SJCRH30 (cell line): ENCODE measurements at regions not wholly inside any gene's neighbourhood (a gene's known extent, or its start where the extent isn't known, plus 50 kb on each side); places are given as distances from the start of the nearest gene placed in this dataset.
"Not testable (repeated sequence)": the region's sequence is repeated elsewhere in the genome, so short reads cannot be mapped to it uniquely, and the experiment has no call there.

ENCODE experiments used
- DNase-seq, 2 experiments: peaks; one replicate each; pipeline ENCODE4 v3.0.0-alpha.2; 2015 to 2020
- H3K27ac ChIP-seq: fragments of 250-450 bp; sonication (Bioruptor Pico); 2 replicates; pipeline ENCODE4 v1.5.1; 2020; ENCODE audit warnings: mild to moderate bottlenecking, moderate library complexity
- H3K27me3 ChIP-seq: fragments of 250-450 bp; sonication (Bioruptor Pico); 2 replicates; pipeline ENCODE4 v1.5.1; 2020; ENCODE audit warnings: mild to moderate bottlenecking, moderate library complexity
- H3K36me3 ChIP-seq: fragments of 250-450 bp; sonication (Bioruptor Pico); 2 replicates; pipeline ENCODE4 v1.5.1; 2020; ENCODE audit warnings: mild to moderate bottlenecking, moderate library complexity
- H3K4me1 ChIP-seq: fragments of 250-450 bp; sonication (Bioruptor Pico); 2 replicates; pipeline ENCODE4 v1.5.1; 2020; ENCODE audit warnings: mild to moderate bottlenecking, moderate library complexity
- H3K4me3 ChIP-seq: fragments of 250-450 bp; sonication (Bioruptor Pico); 2 replicates; pipeline ENCODE4 v1.5.1; 2020; ENCODE audit warnings: mild to moderate bottlenecking, moderate library complexity
- H3K9me3 ChIP-seq: fragments of 250-450 bp; sonication (Bioruptor Pico); replicated peaks from 2 replicates; pipeline ENCODE4 v1.5.1; 2020; ENCODE audit warnings: mild to moderate bottlenecking, moderate library complexity

DNA sequence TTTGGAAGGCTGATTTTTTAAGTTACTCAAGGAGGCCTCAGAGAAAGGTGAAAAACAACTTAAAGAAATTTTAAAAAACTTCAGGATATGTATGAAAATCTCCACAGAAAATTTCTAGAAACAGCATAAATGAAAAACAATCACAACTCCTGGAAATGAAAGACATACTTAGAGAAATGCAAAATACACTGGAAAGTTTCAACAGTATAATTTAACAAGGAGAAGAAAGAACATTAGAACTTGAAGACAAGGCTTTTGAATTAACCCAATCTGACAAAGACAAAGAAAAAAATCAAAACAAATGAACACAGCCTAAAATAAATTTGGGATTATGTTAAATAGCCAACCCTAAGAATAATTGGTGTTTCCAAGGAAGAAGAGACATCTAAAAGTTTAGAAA is 300.5 kb downstream of the ANTXR2 start:
- Histone ChIP-seq H3K27me3 (no peaks in the 10 kb centered on the region), H3K9me3 (no peaks in the 10 kb centered on the region), H3K36me3 (no peaks in the 10 kb centered on the region), H3K27ac (no peak overlapping the region), H3K4me3 (no peak overlapping the region), H3K4me1 (no peaks in the 10 kb centered on the region)
- DNase-seq: no peak

DNA sequence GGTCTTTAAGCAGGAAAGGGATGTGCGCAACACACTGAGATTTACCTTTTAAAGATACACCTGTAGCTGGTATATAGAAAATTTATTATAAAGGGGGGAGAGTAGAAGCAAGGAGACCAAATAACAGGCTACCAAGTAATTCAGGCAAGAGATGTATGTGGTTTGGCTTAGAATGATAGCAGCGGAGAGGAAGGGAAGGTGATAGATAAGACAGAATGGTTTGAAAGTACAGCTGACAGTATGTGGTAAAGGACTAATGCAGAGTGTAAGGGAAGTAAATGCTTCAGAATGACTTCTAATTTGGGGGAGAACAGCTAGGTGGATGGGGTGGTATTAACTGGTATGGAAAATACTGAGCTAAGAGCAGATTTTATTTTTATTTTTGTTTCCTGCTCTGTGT is 308.9 kb downstream of the ANTXR2 start:
- H3K4me3 ChIP-seq: no peak overlapping the region
- H3K27me3 ChIP-seq: no peaks in the 10 kb centered on the region
- H3K4me1 ChIP-seq: peaks cover 5% of the 10 kb centered on the region
- no peak overlapping the region for H3K27ac ChIP-seq
- peaks cover 2% of the 10 kb centered on the region; the same call in 1 of the 2 replicates for H3K9me3 ChIP-seq
- no peak for DNase-seq
- H3K36me3 ChIP-seq: no peaks in the 10 kb centered on the region

GRCh38 chr4:79763486-79764075 is 309.4 kb downstream of the ANTXR2 start:
- H3K9me3 ChIP-seq: peaks cover 2% of the 10 kb centered on the region; the same call in 1 of the 2 replicates
- no peaks in the 10 kb centered on the region for H3K36me3 ChIP-seq
- H3K27ac ChIP-seq: no peak overlapping the region
- peaks cover 5% of the 10 kb centered on the region for H3K4me1 ChIP-seq
- no peak overlapping the region for H3K4me3 ChIP-seq
- no peak for DNase-seq
- H3K27me3 ChIP-seq: no peaks in the 10 kb centered on the region

GRCh38 chr4:79759793-79760192 is 313.2 kb downstream of the ANTXR2 start:
- Histone ChIP-seq H3K27me3 (no peaks in the 10 kb centered on the region), H3K4me3 (no peak overlapping the region), H3K27ac (no peak overlapping the region), H3K36me3 (no peaks in the 10 kb centered on the region), H3K9me3 (0 out of 2 replicates have a peak, but pooled peaks cover 2% of the 10 kb centered on the region), H3K4me1 (peaks cover 14% of the 10 kb centered on the region)
- DNase-seq: no peak

DNA sequence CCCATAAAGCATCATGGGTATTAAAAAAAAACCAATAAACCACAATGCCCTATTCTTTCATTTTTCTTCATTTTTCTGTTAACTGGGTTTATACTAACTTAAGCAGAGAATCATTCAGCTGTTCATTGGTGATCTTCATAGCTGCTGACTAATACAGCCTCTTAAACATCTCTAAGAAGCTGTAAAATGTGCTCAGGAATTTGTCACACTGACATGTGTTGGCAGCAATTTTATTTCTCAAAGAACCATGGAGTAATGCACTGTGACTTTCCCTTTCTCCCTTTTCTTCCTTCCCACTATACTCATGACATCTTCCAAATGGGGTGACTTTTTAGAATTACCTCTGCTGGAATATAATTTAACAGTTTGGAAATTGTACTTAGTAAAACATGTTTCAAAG is 315.4 kb downstream of the ANTXR2 start:
- Histone ChIP-seq H3K9me3 (0 out of 2 replicates have a peak, but pooled peaks cover 2% of the 10 kb centered on the region), H3K4me1 (peaks cover 14% of the 10 kb centered on the region), H3K27ac (no peak overlapping the region; the same call in 1 of the 2 replicates), H3K36me3 (no peaks in the 10 kb centered on the region), H3K27me3 (no peaks in the 10 kb centered on the region), H3K4me3 (no peak overlapping the region)
- peak in 1 of 2 experiments; percentile 27 for DNase-seq

- DNase-seq: no peak
- H3K36me3 ChIP-seq: no peaks in the 10 kb centered on the region
- no peaks in the 10 kb centered on the region for H3K27me3 ChIP-seq
- no peaks in the 10 kb centered on the region for H3K9me3 ChIP-seq
- H3K4me3 ChIP-seq: no peak overlapping the region
- no peak overlapping the region for H3K27ac ChIP-seq
- H3K4me1 ChIP-seq: peaks cover 10% of the 10 kb centered on the region; the same call in 1 of the 2 replicates
Observed at GRCh38 chr4:79756140-79756895, 316.7 kb downstream of the ANTXR2 start.

DNA sequence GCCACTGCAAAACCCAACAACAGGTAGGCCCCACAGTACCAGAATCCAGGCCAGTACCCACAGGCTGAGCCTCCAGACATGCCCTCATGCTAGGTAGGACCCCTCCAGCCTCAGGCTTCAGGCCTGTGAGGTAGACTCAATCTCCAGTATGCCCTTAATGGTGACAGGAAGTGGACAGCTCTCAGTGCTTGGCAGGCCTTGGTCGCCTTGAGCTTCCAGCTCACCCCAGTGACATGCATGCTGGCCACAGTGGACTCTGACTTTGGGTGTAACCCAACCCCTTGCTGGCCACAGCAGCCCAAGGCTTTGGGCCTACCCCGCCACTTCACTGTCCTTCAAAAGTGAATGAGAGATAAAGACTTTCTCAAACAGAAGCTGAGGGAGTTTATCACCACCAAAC is 324.2 kb downstream of the ANTXR2 start:
- H3K27ac ChIP-seq: no peak overlapping the region
- H3K36me3 ChIP-seq: no peaks in the 10 kb centered on the region
- no peaks in the 10 kb centered on the region for H3K9me3 ChIP-seq
- no peak for DNase-seq
- no peaks in the 10 kb centered on the region for H3K4me1 ChIP-seq
- no peak overlapping the region for H3K4me3 ChIP-seq
- H3K27me3 ChIP-seq: no peaks in the 10 kb centered on the region

DNA sequence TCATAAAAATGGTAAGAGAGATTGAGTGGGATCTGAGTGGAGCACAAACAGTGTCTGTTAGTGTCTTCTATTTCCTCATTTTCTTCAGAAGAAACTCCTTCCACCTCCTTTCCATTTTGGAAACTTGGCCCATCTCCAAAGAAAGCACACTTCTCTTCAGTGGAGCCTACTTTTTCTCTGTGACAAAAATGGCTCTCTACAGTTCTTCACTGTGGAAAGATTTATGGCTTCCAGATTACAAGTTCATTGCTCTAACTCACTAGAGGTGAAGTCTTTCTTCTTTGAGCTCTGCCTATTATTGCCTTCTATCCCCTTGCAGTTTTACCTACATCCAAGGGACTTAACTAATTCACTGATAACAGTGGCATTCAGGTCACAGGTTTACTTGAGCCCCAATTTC is 325.8 kb downstream of the ANTXR2 start:
- no peaks in the 10 kb centered on the region for H3K4me1 ChIP-seq
- no peak overlapping the region for H3K4me3 ChIP-seq
- DNase-seq: no peak
- H3K27me3 ChIP-seq: no peaks in the 10 kb centered on the region
- no peaks in the 10 kb centered on the region for H3K9me3 ChIP-seq
- no peaks in the 10 kb centered on the region for H3K36me3 ChIP-seq
- H3K27ac ChIP-seq: no peak overlapping the region

DNA sequence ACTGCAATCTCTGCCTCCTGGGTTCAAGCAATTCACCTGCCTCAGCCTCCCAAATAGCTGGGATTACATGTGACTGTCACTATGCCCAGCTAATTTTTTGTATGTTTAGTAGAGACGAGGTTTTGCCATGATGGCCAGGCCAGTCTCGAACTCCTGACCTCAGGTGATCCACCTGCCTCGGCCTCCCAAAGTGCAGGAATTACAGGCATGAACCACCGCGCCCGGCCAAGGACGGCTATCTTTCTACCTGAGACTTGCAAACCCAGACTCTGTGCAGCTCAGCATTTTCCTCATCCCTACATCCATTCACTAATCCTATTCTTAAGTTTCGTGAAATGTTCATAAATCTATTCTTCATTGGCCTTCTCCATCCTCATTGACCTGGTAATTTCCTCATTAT is 330.0 kb downstream of the ANTXR2 start:
- no peak overlapping the region for H3K4me3 ChIP-seq
- H3K9me3 ChIP-seq: no peaks in the 10 kb centered on the region
- no peak overlapping the region for H3K27ac ChIP-seq
- no peak for DNase-seq
- no peaks in the 10 kb centered on the region for H3K27me3 ChIP-seq
- H3K4me1 ChIP-seq: no peaks in the 10 kb centered on the region
- H3K36me3 ChIP-seq: no peaks in the 10 kb centered on the region

DNA sequence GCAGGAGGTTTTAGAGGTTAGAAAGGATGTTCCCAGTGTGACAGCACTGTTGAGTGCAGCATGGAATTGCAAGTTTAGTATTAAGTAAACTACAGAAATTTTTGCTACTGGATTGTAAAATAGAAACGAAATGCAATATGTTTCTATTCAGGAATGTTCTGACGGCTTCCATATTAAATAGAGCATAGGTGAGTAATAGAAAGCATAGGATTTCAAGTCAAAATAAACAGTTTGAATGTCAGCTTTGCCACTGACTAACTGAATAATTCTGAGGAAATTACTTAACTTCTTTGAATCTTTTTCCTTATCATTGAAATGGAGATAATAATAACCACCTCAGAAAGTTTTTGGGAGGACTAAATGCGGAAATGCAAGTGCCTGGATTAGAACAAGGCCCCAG is 331.9 kb upstream of the GK2 start:
- Histone ChIP-seq H3K27ac (no peak overlapping the region), H3K36me3 (no peaks in the 10 kb centered on the region), H3K27me3 (no peaks in the 10 kb centered on the region), H3K4me3 (no peak overlapping the region), H3K9me3 (no peaks in the 10 kb centered on the region), H3K4me1 (no peaks in the 10 kb centered on the region)
- DNase-seq: no peak

DNA sequence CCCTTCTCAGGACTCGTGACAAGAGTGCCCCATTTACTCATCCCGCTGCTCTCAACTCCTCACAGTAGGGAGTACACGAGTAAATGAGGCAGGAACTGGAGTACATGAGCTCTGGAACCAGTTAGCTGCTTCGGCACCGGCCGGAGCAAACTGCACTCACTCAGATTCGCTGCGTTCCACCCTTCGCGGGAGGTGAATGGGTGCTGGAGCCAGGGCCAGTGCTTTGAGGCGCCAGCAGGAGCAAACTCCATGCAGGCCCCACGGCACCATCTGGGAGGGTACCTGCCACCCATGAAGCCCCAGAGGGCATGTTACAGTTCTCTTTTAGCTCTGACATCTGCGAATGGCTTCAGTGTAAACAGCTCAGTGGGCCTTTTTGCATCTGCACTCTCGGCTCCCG is 315.5 kb upstream of the GK2 start:
- Histone ChIP-seq H3K9me3 (peaks cover 2% of the 10 kb centered on the region; the same call in 1 of the 2 replicates), H3K4me1 (no peaks in the 10 kb centered on the region)
- no peak for DNase-seq

DNA sequence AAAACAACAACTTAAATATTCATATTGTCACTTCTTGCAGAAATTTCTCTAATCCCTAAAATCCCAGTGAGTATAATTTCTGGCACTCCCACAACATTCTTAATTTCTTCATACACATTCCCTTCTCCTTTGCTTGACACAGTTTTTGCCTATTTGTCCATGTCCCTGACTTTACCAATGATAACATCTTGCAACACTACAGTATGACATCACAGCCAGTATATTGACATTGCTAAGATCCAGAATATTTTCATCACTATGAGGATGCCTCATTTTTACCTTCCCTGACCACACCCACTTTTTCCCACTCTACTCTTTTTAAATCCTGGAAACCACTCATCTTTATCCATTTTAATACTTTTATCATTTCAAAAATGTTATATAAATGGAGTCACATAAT is 292.3 kb upstream of the GK2 start:
- no peaks in the 10 kb centered on the region for H3K36me3 ChIP-seq
- no peaks in the 10 kb centered on the region for H3K9me3 ChIP-seq
- no peak overlapping the region for H3K27ac ChIP-seq
- H3K4me1 ChIP-seq: no peaks in the 10 kb centered on the region
- no peak overlapping the region for H3K4me3 ChIP-seq
- H3K27me3 ChIP-seq: no peaks in the 10 kb centered on the region
- DNase-seq: no peak

More for the DNA sequence above, 315.5 kb upstream of the GK2 start:
- H3K4me3 ChIP-seq: no peak overlapping the region
- no peak overlapping the region for H3K27ac ChIP-seq
- H3K27me3 ChIP-seq: no peaks in the 10 kb centered on the region
- H3K36me3 ChIP-seq: no peaks in the 10 kb centered on the region

GRCh38 chr4:79697444-79697843 is 289.4 kb upstream of the GK2 start:
- Histone ChIP-seq H3K4me3 (no peak overlapping the region), H3K4me1 (no peaks in the 10 kb centered on the region), H3K36me3 (no peaks in the 10 kb centered on the region), H3K27me3 (no peaks in the 10 kb centered on the region), H3K27ac (no peak overlapping the region), H3K9me3 (peaks cover 11% of the 10 kb centered on the region; the same call in 1 of the 2 replicates)
- no peak for DNase-seq

DNA sequence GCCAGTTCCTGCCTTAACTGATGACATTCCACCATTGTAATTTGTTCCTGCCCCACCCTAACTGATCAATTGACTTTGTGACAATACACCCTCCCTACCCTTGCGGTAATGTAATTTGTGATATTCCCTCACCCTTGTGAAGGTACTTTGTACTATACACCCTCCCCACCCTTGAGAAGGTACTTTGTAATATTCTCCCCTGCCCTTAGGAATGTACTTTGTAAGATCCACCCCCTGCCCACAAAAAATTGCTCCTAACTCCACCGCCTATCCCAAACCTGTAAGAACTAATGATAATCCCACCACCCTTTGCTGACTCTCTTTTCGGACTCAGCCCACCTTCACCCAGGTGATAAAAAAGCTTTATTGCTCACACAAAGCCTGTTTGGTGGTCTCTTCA is 288.5 kb upstream of the GK2 start:
- not testable (repeated sequence) for H3K27ac ChIP-seq, H3K4me1 ChIP-seq, DNase-seq, H3K27me3 ChIP-seq, H3K4me3 ChIP-seq, H3K36me3 ChIP-seq
- peaks cover 11% of the 10 kb centered on the region; the same call in 1 of the 2 replicates for H3K9me3 ChIP-seq

- no peak overlapping the region for H3K27ac ChIP-seq
Observed at GRCh38 chr4:79695848-79696247, 287.8 kb upstream of the GK2 start.

More at GRCh38 chr4:79695848-79696247, 287.8 kb upstream of the GK2 start:
- H3K4me1 ChIP-seq: no peaks in the 10 kb centered on the region
- H3K36me3 ChIP-seq: no peaks in the 10 kb centered on the region
- H3K9me3 ChIP-seq: peaks cover 11% of the 10 kb centered on the region; the same call in 1 of the 2 replicates
- H3K4me3 ChIP-seq: no peak overlapping the region
- H3K27me3 ChIP-seq: no peaks in the 10 kb centered on the region
- no peak for DNase-seq
